Type B pancreatic cell (in vitro differentiated cells): ENCODE measurements at regions not wholly inside any gene's neighbourhood (a gene's known extent, or its start where the extent isn't known, plus 50 kb on each side); places are given as distances from the start of the nearest gene placed in this dataset.

ENCODE experiments used
- DNase-seq: peaks from one replicate; pipeline ENCODE4 v3.0.0; 2021; ENCODE audit warnings: mixed read lengths; ENCODE audit not compliant: unreplicated experiment; ENCODE audit errors: extremely low spot score
- H3K27ac Mint-ChIP-seq: 2 replicates; pipeline ENCODE4 v1.8.0; 2021; ENCODE audit warnings: mild to moderate bottlenecking, mixed read lengths
- H3K27me3 Mint-ChIP-seq: 2 replicates; pipeline ENCODE4 v1.8.0; 2021; ENCODE audit warnings: mixed read lengths
- H3K36me3 Mint-ChIP-seq: 2 replicates; pipeline ENCODE4 v1.8.0; 2021; ENCODE audit warnings: mixed read lengths
- H3K4me1 Mint-ChIP-seq: one replicate; pipeline ENCODE4 v1.8.0; 2021; ENCODE audit warnings: mixed read lengths; ENCODE audit not compliant: unreplicated experiment
- H3K4me3 Mint-ChIP-seq: 2 replicates; pipeline ENCODE4 v1.8.0; 2021; ENCODE audit warnings: mild to moderate bottlenecking, mixed read lengths
- H3K9me3 Mint-ChIP-seq: 2 replicates; pipeline ENCODE4 v1.8.0; 2021; ENCODE audit warnings: mixed read lengths
- CTCF ChIP-seq: fragments of 200-600 bp; sonication (generic); conservative IDR thresholded peaks from 2 replicates; pipeline ENCODE4 v1.5.0; 2021; ENCODE audit warnings: antibody characterized with exemption, mild to moderate bottlenecking

- H3K4me3 Mint-ChIP-seq = no peak overlapping the region
- peaks cover 10% of the 10 kb centered on the region for H3K4me1 Mint-ChIP-seq
- no peaks in the 10 kb centered on the region for H3K27me3 Mint-ChIP-seq
- H3K36me3 Mint-ChIP-seq = no peaks in the 10 kb centered on the region
- no peak for TF ChIP-seq CTCF
- H3K9me3 Mint-ChIP-seq = no peaks in the 10 kb centered on the region
- DNase-seq = no peak
- no peak overlapping the region for H3K27ac Mint-ChIP-seq
Measured at GRCh38 chr6:121748376-121748775, 312.9 kb downstream of the GJA1 start.

- peaks cover 10% of the 10 kb centered on the region for H3K4me1 Mint-ChIP-seq
- H3K9me3 Mint-ChIP-seq = no peaks in the 10 kb centered on the region
- no peak overlapping the region for H3K27ac Mint-ChIP-seq
- H3K36me3 Mint-ChIP-seq = no peaks in the 10 kb centered on the region
- no peak for TF ChIP-seq CTCF
- no peaks in the 10 kb centered on the region for H3K27me3 Mint-ChIP-seq
- H3K4me3 Mint-ChIP-seq = no peak overlapping the region
- no peak for DNase-seq
Measured at GRCh38 chr6:121748850-121749249, 313.4 kb downstream of the GJA1 start.

GRCh38 chr6:121755485-121755884 is 320.0 kb downstream of the GJA1 start:
- no peaks in the 10 kb centered on the region for H3K36me3 Mint-ChIP-seq
- H3K4me3 Mint-ChIP-seq = no peak overlapping the region
- H3K9me3 Mint-ChIP-seq = no peaks in the 10 kb centered on the region
- DNase-seq = no peak
- no peaks in the 10 kb centered on the region for H3K27me3 Mint-ChIP-seq
- H3K27ac Mint-ChIP-seq = no peak overlapping the region
- no peak for TF ChIP-seq CTCF
- no peaks in the 10 kb centered on the region for H3K4me1 Mint-ChIP-seq

- Mint-ChIP-seq H3K4me1 (no peaks in the 10 kb centered on the region), H3K9me3 (peaks cover 3% of the 10 kb centered on the region), H3K36me3 (no peaks in the 10 kb centered on the region), H3K4me3 (no peak overlapping the region), H3K27me3 (no peaks in the 10 kb centered on the region), H3K27ac (no peak overlapping the region)
- no peak for DNase-seq
- no peak for TF ChIP-seq CTCF
Measured at GRCh38 chr6:121756666-121757065, 321.2 kb downstream of the GJA1 start.

- no peaks in the 10 kb centered on the region for H3K4me1 Mint-ChIP-seq
- H3K4me3 Mint-ChIP-seq = no peak overlapping the region
- no peak for TF ChIP-seq CTCF
- no peak overlapping the region for H3K27ac Mint-ChIP-seq
- H3K9me3 Mint-ChIP-seq = peaks cover 4% of the 10 kb centered on the region
- H3K27me3 Mint-ChIP-seq = no peaks in the 10 kb centered on the region
- H3K36me3 Mint-ChIP-seq = no peaks in the 10 kb centered on the region
- DNase-seq = no peak
Measured at GRCh38 chr6:121759370-121759769, 323.9 kb downstream of the GJA1 start.

- no peak for TF ChIP-seq CTCF
- H3K27ac Mint-ChIP-seq = no peak overlapping the region
- no peaks in the 10 kb centered on the region for H3K36me3 Mint-ChIP-seq
- no peaks in the 10 kb centered on the region for H3K27me3 Mint-ChIP-seq
- H3K4me1 Mint-ChIP-seq = no peaks in the 10 kb centered on the region
- H3K9me3 Mint-ChIP-seq = peaks cover 4% of the 10 kb centered on the region
- no peak for DNase-seq
- no peak overlapping the region for H3K4me3 Mint-ChIP-seq
Measured at GRCh38 chr6:121760191-121760590, 324.7 kb downstream of the GJA1 start.
